ENCODE measurements at regions not wholly inside any gene's neighbourhood (a gene's known extent, or its start where the extent isn't known, plus 50 kb on each side); places are given as distances from the start of the nearest gene placed in this dataset.

DNA sequence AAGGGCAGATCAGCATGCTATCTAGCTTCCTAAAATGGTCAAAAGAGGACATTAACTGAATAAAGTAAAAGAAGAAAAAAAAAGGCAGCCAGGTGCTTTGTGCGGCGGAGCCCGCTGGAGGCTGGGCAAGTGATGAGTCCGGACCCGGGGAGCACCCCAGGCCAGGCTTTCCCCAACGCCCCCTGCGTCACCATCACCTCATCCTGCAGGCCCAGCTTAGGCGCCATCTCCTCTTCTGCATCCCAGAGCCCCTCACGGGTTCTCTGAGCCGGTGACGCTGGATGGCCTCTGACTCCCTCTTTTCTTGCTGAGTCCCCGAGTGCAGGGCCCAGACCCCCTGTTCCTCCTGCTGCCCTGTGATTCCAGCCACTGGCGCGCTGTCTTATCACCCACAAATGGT, 250.1 kb downstream of the TBXT start:
- TF ChIP-seq, protein P1, sequence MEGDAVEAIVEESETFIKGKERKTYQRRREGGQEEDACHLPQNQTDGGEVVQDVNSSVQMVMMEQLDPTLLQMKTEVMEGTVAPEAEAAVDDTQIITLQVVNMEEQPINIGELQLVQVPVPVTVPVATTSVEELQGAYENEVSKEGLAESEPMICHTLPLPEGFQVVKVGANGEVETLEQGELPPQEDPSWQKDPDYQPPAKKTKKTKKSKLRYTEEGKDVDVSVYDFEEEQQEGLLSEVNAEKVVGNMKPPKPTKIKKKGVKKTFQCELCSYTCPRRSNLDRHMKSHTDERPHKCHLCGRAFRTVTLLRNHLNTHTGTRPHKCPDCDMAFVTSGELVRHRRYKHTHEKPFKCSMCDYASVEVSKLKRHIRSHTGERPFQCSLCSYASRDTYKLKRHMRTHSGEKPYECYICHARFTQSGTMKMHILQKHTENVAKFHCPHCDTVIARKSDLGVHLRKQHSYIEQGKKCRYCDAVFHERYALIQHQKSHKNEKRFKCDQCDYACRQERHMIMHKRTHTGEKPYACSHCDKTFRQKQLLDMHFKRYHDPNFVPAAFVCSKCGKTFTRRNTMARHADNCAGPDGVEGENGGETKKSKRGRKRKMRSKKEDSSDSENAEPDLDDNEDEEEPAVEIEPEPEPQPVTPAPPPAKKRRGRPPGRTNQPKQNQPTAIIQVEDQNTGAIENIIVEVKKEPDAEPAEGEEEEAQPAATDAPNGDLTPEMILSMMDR (IDR thresholded peaks at IDR 0.05) = no peak
- TF ChIP-seq POLR2A (IDR thresholded peaks at IDR 0.05) = no peak

Measured in uterus (tissue), 2 donors.